Loucy (cell line): ENCODE measurements at regions not wholly inside any gene's neighbourhood (a gene's known extent, or its start where the extent isn't known, plus 50 kb on each side); places are given as distances from the start of the nearest gene placed in this dataset.

Experiments used
- EZH2phosphoT487 ChIP-seq: fragments of 200-600 bp; IDR thresholded peaks from 2 replicates; pipeline ENCODE4 v1.6.1; 2018; ENCODE audit warnings: antibody characterized with exemption, mild to moderate bottlenecking, moderate library complexity, borderline replicate concordance
- TF ChIP-seq, protein P1 (sequence below): fragments of 200-600 bp; sonication (generic); conservative IDR thresholded peaks from 2 replicates; pipeline ENCODE4 v1.5.1; 2014; ENCODE audit warnings: mild to moderate bottlenecking, antibody characterized with exemption, low read length

DNA sequence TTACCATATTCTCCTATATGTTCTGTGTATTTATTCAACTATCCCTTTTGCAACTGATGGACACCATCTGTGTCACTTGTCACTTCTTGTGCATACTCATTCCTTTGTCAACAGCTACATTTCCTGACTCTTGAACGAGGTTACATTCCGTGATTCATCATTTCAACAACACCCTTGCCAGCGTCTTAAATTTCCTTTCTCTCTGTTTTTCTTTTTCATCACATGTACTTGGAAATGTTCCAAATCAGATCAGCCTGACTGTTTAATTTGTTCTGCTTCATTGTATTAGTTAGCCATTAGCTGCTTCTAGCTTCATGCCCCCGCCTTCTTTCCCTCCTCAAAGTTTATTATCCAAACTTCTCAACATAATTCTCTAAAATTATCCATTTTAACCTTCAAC lies 173.0 kb downstream of the ADGRL4 start:
- TF ChIP-seq, protein P1, sequence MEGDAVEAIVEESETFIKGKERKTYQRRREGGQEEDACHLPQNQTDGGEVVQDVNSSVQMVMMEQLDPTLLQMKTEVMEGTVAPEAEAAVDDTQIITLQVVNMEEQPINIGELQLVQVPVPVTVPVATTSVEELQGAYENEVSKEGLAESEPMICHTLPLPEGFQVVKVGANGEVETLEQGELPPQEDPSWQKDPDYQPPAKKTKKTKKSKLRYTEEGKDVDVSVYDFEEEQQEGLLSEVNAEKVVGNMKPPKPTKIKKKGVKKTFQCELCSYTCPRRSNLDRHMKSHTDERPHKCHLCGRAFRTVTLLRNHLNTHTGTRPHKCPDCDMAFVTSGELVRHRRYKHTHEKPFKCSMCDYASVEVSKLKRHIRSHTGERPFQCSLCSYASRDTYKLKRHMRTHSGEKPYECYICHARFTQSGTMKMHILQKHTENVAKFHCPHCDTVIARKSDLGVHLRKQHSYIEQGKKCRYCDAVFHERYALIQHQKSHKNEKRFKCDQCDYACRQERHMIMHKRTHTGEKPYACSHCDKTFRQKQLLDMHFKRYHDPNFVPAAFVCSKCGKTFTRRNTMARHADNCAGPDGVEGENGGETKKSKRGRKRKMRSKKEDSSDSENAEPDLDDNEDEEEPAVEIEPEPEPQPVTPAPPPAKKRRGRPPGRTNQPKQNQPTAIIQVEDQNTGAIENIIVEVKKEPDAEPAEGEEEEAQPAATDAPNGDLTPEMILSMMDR: no peak
- no peak for TF ChIP-seq EZH2phosphoT487
